Ovary (tissue), 7 donors: ENCODE measurements at regions not wholly inside any gene's neighbourhood (a gene's known extent, or its start where the extent isn't known, plus 50 kb on each side); places are given as distances from the start of the nearest gene placed in this dataset.

Experiments used
- DNase-seq, 5 donors: peaks; one replicate each; pipeline ENCODE4 v3.0.0-alpha.2; 2019 to 2020
- H3K27ac ChIP-seq, 2 donors: fragments of 200-600 bp; one replicate each; pipeline versions ENCODE4 v1.5.1 to v1.8.0; 2019 to 2022
- H3K27me3 ChIP-seq: fragments of 200-600 bp; one replicate; pipeline ENCODE4 v1.8.0; 2022
- H3K36me3 ChIP-seq: fragments of 200-600 bp; sonication (generic); one replicate; pipeline ENCODE4 v1.5.1; 2019
- H3K4me1 ChIP-seq: one replicate; pipeline ENCODE4 v1.8.1; 2013; ENCODE audit warnings: mild to moderate bottlenecking, moderate library complexity; ENCODE audit not compliant: insufficient read depth
- H3K4me3 ChIP-seq: fragments of 200-600 bp; sonication (generic); one replicate; pipeline ENCODE4 v1.5.1; 2017
- H3K9me3 ChIP-seq, 2 donors: fragments of 200-600 bp in 1 of 2; sonication (generic) in 1 of 2; one replicate each; pipeline versions ENCODE4 v1.5.1 to v1.8.1; 2013 to 2019; ENCODE audit warnings: mild to moderate bottlenecking in 1 of 2, moderate library complexity in 1 of 2
- EP300 ChIP-seq: sonication (generic); formaldehyde crosslinking; IDR thresholded peaks from one replicate; pipeline ENCODE4 v1.6.1; 2017; ENCODE audit warnings: antibody characterized with exemption
- POLR2A ChIP-seq: fragments of 450-650 bp; IDR thresholded peaks from one replicate; pipeline ENCODE4 v1.6.1; 2017; ENCODE audit warnings: antibody characterized with exemption, mild to moderate bottlenecking, moderate library complexity
- WGBS, 3 donors: extraction: QIAGEN DNeasy Blood & Tissue Kit in 1 of 3; methylation state at CpG; one replicate each; pipeline versions ENCODE4 v1.1.5 to v1.1.7; 2013 to 2017; 5-methylcytosine and 5-hydroxymethylcytosine counted together
- intact Hi-C, 4 donors: fragments of 100-400 bp; cut with DNase I; formaldehyde crosslinking; loops; one replicate each; pipeline versions ENCODE4 v1.11.0 to v1.15.1; 2022 to 2023
- TF ChIP-seq, protein P1 (sequence below), 3 donors: fragments of 450-650 bp in 2 of 3; fragments of 200-600 bp in 1 of 3; IDR thresholded peaks; one replicate each; pipeline versions ENCODE4 v1.5.1 to v1.8.0; 2016 to 2022; ENCODE audit warnings: antibody characterized with exemption in 3 of 3, mild to moderate bottlenecking in 1 of 3
- donor health status: DM: no; HTN: no; CAD: no; lungs with moderate emphysema.
- donor health status: DM: no; HTN: no; CAD: no.
- donor health status: Bipolar disorder and iron deficiency.
- donor health status: DM: no; HTN: no; CAD: no.
- donor health status: DM: yes; HTN: yes; CAD: no.

- intact Hi-C loops = no loop called here
- Histone ChIP-seq H3K27me3 (no peaks in the 10 kb centered on the region), H3K27ac (no peak overlapping the region), H3K4me3 (no peak overlapping the region), H3K4me1 (no peaks in the 10 kb centered on the region), H3K9me3 (no peaks in the 10 kb centered on the region), H3K36me3 (no peaks in the 10 kb centered on the region)
- TF ChIP-seq EP300 (no peak), POLR2A (no peak)
- TF ChIP-seq, protein P1, sequence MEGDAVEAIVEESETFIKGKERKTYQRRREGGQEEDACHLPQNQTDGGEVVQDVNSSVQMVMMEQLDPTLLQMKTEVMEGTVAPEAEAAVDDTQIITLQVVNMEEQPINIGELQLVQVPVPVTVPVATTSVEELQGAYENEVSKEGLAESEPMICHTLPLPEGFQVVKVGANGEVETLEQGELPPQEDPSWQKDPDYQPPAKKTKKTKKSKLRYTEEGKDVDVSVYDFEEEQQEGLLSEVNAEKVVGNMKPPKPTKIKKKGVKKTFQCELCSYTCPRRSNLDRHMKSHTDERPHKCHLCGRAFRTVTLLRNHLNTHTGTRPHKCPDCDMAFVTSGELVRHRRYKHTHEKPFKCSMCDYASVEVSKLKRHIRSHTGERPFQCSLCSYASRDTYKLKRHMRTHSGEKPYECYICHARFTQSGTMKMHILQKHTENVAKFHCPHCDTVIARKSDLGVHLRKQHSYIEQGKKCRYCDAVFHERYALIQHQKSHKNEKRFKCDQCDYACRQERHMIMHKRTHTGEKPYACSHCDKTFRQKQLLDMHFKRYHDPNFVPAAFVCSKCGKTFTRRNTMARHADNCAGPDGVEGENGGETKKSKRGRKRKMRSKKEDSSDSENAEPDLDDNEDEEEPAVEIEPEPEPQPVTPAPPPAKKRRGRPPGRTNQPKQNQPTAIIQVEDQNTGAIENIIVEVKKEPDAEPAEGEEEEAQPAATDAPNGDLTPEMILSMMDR (IDR thresholded peaks at IDR 0.05) = no peak
- 91 to 95% (median 92%) methylated on average over 2 of the region's 2 CpGs for WGBS, 3 donors
- DNase-seq = no peak
Measured at GRCh38 chr1:113192242-113192641, 119.2 kb downstream of the LRIG2 start.

DNA sequence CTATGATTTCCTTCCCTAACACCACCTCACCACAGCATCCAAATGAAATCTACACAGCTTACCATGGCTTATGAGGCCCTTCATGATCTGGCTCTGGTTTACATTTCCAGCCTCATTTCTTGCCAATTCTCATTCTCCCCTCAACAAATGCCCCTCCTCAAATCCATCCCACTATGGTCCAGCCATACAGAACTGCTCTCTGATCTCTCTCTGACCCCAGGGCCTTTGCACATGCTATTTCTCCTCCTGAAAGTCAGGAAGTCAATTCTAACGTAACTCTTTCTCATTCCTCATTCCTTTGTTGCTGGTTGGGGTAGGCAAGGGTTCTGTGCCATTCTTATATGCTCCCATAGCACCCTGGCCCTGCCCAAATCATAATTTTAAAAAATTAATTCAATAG, 120.0 kb downstream of the LRIG2 start:
- no peaks in the 10 kb centered on the region for H3K27me3 ChIP-seq
- intact Hi-C loops = no loop called here
- H3K4me1 ChIP-seq = no peaks in the 10 kb centered on the region
- TF ChIP-seq EP300 (no peak), POLR2A (no peak)
- TF ChIP-seq, protein P1 (IDR thresholded peaks at IDR 0.05) = no peak
- H3K9me3 ChIP-seq = no peaks in the 10 kb centered on the region
- H3K36me3 ChIP-seq = no peaks in the 10 kb centered on the region
- H3K27ac ChIP-seq = no peak overlapping the region
- DNase-seq = no peak
- WGBS, 3 donors = 83 to 90% (median 86%) methylated on average over 1 of the region's 1 CpG
- no peak overlapping the region for H3K4me3 ChIP-seq

DNA sequence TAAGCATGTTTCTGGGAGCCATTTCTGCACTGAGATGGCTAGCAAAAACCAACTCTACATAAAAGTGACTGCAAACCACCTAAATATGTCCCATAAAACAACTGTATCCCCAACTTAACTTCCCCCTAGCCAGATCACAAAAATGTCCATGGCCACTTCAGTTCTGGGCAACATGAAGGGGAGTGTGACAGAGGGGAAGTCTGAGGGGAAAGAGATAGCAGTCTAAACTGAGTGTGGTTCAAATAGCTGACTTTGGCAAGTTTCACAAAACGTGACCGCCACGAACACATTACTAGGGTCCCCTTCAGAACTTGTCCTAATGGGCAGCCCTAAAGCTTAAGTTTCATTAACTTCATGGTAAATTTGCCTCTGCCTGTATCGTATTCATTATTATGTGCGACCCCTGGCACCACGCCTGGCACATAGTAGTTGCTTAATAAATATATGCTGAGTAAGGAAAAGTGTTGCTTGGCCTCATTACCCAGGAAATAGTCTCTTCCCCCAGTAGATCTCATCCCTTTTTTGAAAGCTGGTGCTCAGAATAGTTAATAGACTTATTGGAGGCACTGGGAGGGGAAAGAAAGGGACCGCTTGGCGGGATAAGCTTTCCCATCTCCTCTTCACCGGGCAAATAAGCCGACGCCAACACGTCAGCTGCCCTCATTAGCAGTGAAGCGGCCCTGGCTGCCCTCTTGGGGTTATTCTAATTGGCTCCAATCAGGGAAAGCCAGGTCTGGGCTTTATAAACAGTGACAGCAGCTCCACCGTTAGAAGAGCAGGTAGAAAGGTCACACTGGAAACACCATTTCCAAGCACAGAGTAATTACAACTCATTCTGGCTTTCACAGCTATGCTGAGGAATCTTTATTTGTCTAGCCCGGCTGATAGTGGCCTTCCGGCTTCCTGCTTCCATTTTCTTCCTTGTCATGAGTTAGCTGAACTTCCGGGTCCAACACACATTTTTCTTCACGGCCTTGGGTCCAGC, 122.1 kb downstream of the LRIG2 start:
- H3K4me3 ChIP-seq = no peak overlapping the region
- TF ChIP-seq EP300 (no peak), POLR2A (no peak)
- TF ChIP-seq, protein P1 (IDR thresholded peaks at IDR 0.05) = no peak
- no peaks in the 10 kb centered on the region for H3K27me3 ChIP-seq
- no peaks in the 10 kb centered on the region for H3K4me1 ChIP-seq
- intact Hi-C loops = no loop called here
- WGBS, 3 donors = 82 to 84% (median 83%) methylated on average over 18 of the region's 18 CpGs
- H3K36me3 ChIP-seq = no peaks in the 10 kb centered on the region
- no peak overlapping the region for H3K27ac ChIP-seq
- H3K9me3 ChIP-seq = no peaks in the 10 kb centered on the region
- DNase-seq = no peak

- intact Hi-C loops = no loop called here
- no peaks in the 10 kb centered on the region for H3K27me3 ChIP-seq
- H3K9me3 ChIP-seq = no peaks in the 10 kb centered on the region
- TF ChIP-seq, protein P1 (IDR thresholded peaks at IDR 0.05) = no peak
- TF ChIP-seq POLR2A = no peak
- no peak for TF ChIP-seq EP300
- no peak for DNase-seq
- 36 to 46% (median 43%) methylated on average over 13 of the region's 13 CpGs for WGBS, 3 donors
- no peak overlapping the region for H3K4me3 ChIP-seq
- no peaks in the 10 kb centered on the region for H3K36me3 ChIP-seq
- H3K4me1 ChIP-seq = no peaks in the 10 kb centered on the region
- H3K27ac ChIP-seq = no peak overlapping the region
Measured at GRCh38 chr1:113197719-113198330, 124.8 kb downstream of the LRIG2 start.
